Stimulated activated CD4-positive, alpha-beta T cell treated with anti-CD3 and anti-CD28 coated beads, Interleukin-1b, Interleukin-23, amount 100 ng/mL, for 4 hours (primary cell): ENCODE measurements at regions not wholly inside any gene's neighbourhood (a gene's known extent, or its start where the extent isn't known, plus 50 kb on each side); places are given as distances from the start of the nearest gene placed in this dataset.
"Not testable (repeated sequence)": the region's sequence is repeated elsewhere in the genome, so short reads cannot be mapped to it uniquely, and the experiment has no call there.

Experiments
- DNase-seq, 2 donors: peaks; one replicate each; pipeline ENCODE4 v3.0.0-alpha.2; 2020; ENCODE audit warnings: low read depth in 2 of 2

- no peak for DNase-seq
Observed at GRCh38 chr14:34177466-34177865, 226.6 kb upstream of the EGLN3 start.

GRCh38 chr14:34175574-34175973 is 224.7 kb upstream of the EGLN3 start:
- no peak for DNase-seq

- DNase-seq = no peak
Observed at GRCh38 chr14:34174973-34175372, 224.1 kb upstream of the EGLN3 start.

GRCh38 chr14:34173916-34174315 is 223.0 kb upstream of the EGLN3 start:
- DNase-seq = no peak

GRCh38 chr14:34172550-34173368 is 221.9 kb upstream of the EGLN3 start:
- no peak for DNase-seq

- no peak for DNase-seq
Observed at GRCh38 chr14:34172173-34172451, 221.2 kb upstream of the EGLN3 start.

GRCh38 chr14:34171431-34172172 is 220.7 kb upstream of the EGLN3 start:
- DNase-seq = no peak

- DNase-seq = no peak
Observed at GRCh38 chr14:34170882-34171281, 220.0 kb upstream of the EGLN3 start.

GRCh38 chr14:34169561-34169960 is 218.7 kb upstream of the EGLN3 start:
- DNase-seq = no peak

- no peak for DNase-seq
Observed at GRCh38 chr14:34168656-34169055, 217.8 kb upstream of the EGLN3 start.

- no peak for DNase-seq
Observed at GRCh38 chr14:34165847-34166350, 215.0 kb upstream of the EGLN3 start.

- DNase-seq = no peak
Observed at GRCh38 chr14:34164162-34164864, 213.4 kb upstream of the EGLN3 start.

- no peak for DNase-seq
Observed at GRCh38 chr14:34161351-34162082, 210.6 kb upstream of the EGLN3 start.

GRCh38 chr14:34160619-34161018 is 209.7 kb upstream of the EGLN3 start:
- no peak for DNase-seq

- no peak for DNase-seq
Observed at GRCh38 chr14:34157651-34158050, 206.8 kb upstream of the EGLN3 start.

- DNase-seq = no peak
Observed at GRCh38 chr14:34147461-34147860, 196.6 kb upstream of the EGLN3 start.

GRCh38 chr14:34140127-34140526 is 189.3 kb upstream of the EGLN3 start:
- DNase-seq = not testable (repeated sequence)

- not testable (repeated sequence) for DNase-seq
Observed at GRCh38 chr14:34139160-34140121, 188.6 kb upstream of the EGLN3 start.

- DNase-seq = no peak
Observed at GRCh38 chr14:34138175-34138574, 187.3 kb upstream of the EGLN3 start.

- DNase-seq = no peak
Observed at GRCh38 chr14:34137001-34137745, 186.3 kb upstream of the EGLN3 start.
